Left ventricle myocardium inferior (tissue), 1 donor: ENCODE measurements at regions not wholly inside any gene's neighbourhood (a gene's known extent, or its start where the extent isn't known, plus 50 kb on each side); places are given as distances from the start of the nearest gene placed in this dataset.

ENCODE experiments used
- DNase-seq: peaks from one replicate; pipeline ENCODE4 v3.0.0-alpha.2; 2020
- H3K27ac ChIP-seq: fragments of 200-600 bp; replicated peaks from 2 replicates; pipeline ENCODE4 v1.8.0; 2021
- H3K27me3 ChIP-seq: fragments of 200-600 bp; 2 replicates; pipeline ENCODE4 v1.8.0; 2021; ENCODE audit warnings: low read depth
- H3K36me3 ChIP-seq: fragments of 200-600 bp; 2 replicates; pipeline ENCODE4 v1.8.0; 2021
- H3K4me1 ChIP-seq: fragments of 200-600 bp; 2 replicates; pipeline ENCODE4 v1.8.0; 2021
- H3K4me3 ChIP-seq: fragments of 200-600 bp; 2 replicates; pipeline ENCODE4 v1.8.0; 2021; ENCODE audit warnings: mild to moderate bottlenecking, moderate library complexity
- H3K9me3 ChIP-seq: fragments of 200-600 bp; replicated peaks from 2 replicates; pipeline ENCODE4 v1.8.0; 2021
- intact Hi-C: fragments of 100-400 bp; cut with micrococcal nuclease; formaldehyde crosslinking; loops from one replicate; pipeline ENCODE4 v1.11.0; 2022
- TF ChIP-seq, protein P1 (sequence below): fragments of 200-600 bp; IDR thresholded peaks from 2 replicates; pipeline ENCODE4 v1.8.0; 2021; ENCODE audit warnings: antibody characterized with exemption, mild to moderate bottlenecking, borderline replicate concordance
- donor health status: DM: no; HTN: yes; CAD: no; lungs with severe emphysema.

DNA sequence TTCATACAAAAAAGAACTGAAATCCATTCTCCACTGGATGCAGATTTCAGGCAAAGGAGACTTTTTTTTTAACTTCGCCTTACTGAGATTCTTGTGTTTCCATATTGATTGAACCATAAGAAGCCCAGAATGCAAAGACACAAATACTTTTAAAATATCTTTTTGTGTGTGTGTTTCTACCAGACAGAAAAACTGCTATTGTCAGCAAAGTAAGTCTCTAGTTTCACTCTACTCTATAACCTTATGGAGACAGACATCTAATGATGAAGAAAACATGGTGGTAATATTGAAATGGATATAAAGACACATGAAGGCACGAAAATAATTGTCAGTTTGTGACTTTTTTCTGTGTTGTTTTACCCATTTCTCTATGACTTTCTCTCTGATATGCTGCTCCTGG lies 260.3 kb upstream of the RORB start:
- Histone ChIP-seq H3K4me3 (no peak overlapping the region), H3K36me3 (no peaks in the 10 kb centered on the region), H3K27ac (no peak overlapping the region), H3K27me3 (no peaks in the 10 kb centered on the region), H3K4me1 (no peaks in the 10 kb centered on the region), H3K9me3 (peaks cover 47% of the 10 kb centered on the region)
- TF ChIP-seq, protein P1, sequence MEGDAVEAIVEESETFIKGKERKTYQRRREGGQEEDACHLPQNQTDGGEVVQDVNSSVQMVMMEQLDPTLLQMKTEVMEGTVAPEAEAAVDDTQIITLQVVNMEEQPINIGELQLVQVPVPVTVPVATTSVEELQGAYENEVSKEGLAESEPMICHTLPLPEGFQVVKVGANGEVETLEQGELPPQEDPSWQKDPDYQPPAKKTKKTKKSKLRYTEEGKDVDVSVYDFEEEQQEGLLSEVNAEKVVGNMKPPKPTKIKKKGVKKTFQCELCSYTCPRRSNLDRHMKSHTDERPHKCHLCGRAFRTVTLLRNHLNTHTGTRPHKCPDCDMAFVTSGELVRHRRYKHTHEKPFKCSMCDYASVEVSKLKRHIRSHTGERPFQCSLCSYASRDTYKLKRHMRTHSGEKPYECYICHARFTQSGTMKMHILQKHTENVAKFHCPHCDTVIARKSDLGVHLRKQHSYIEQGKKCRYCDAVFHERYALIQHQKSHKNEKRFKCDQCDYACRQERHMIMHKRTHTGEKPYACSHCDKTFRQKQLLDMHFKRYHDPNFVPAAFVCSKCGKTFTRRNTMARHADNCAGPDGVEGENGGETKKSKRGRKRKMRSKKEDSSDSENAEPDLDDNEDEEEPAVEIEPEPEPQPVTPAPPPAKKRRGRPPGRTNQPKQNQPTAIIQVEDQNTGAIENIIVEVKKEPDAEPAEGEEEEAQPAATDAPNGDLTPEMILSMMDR: no peak
- no peak for DNase-seq
- intact Hi-C loops: no loop called here

DNA sequence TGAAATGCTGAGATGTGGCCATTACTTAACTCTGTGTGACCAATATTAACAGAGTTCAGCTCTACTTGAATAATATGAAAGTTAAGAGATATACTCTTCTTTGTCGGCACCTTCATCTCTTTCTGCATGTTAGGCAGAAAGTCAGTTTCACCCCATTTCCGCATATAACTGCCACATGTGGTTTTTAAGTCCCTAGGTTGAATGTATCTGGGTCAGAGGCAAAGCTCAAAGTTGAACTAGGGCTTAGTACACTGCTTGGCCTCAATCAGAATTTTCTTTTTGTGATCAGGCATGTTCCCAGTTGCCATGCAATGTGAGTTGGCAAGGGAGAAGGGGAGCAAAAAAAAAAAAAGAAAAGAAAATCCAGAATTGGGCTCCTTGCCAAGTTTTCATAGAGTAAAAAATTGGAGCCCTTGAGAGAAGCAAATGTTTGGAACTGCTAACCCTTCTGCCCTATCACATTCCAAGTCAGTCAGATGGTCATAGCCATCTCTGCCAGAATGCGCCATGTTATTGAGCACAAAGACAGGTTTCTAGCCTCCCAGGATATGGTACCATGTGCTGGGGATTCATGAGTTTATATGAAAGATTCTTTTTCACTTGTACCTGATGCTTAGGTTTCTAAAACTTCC lies 251.2 kb upstream of the RORB start:
- no peak for DNase-seq
- TF ChIP-seq, protein P1: no peak
- intact Hi-C loops: no loop called here
- H3K27me3 ChIP-seq: no peaks in the 10 kb centered on the region
- peaks cover 55% of the 10 kb centered on the region for H3K9me3 ChIP-seq
- H3K4me1 ChIP-seq: no peaks in the 10 kb centered on the region
- H3K27ac ChIP-seq: no peak overlapping the region
- no peak overlapping the region for H3K4me3 ChIP-seq
- H3K36me3 ChIP-seq: no peaks in the 10 kb centered on the region

DNA sequence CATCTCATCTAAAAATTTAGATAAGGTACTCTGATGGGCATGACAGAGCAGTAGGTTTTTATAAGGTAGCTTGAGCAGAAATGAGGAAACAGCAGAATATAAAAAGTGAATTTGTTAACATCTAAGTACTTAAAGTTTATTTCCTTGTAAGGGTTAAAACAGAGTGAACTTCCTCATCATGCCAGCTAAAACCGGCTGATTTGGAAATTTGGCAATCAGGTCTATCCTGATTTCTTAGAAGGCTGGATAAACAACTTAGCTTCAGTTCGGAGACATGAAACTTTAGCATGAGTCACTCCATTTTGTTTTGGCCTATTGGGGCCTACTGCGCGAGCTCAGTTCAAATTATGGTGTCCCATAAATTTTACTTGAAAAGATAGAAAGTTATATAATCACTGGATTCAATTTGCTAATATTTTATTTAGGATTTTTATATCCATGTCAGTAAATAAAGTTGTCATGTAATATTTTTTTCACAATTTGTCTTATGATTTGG lies 241.6 kb upstream of the RORB start:
- Histone ChIP-seq H3K27me3 (no peaks in the 10 kb centered on the region), H3K4me3 (no peak overlapping the region), H3K4me1 (no peaks in the 10 kb centered on the region), H3K9me3 (no peaks in the 10 kb centered on the region), H3K36me3 (no peaks in the 10 kb centered on the region), H3K27ac (no peak overlapping the region)
- intact Hi-C loops: no loop called here
- no peak for DNase-seq
- TF ChIP-seq, protein P1: no peak

DNA sequence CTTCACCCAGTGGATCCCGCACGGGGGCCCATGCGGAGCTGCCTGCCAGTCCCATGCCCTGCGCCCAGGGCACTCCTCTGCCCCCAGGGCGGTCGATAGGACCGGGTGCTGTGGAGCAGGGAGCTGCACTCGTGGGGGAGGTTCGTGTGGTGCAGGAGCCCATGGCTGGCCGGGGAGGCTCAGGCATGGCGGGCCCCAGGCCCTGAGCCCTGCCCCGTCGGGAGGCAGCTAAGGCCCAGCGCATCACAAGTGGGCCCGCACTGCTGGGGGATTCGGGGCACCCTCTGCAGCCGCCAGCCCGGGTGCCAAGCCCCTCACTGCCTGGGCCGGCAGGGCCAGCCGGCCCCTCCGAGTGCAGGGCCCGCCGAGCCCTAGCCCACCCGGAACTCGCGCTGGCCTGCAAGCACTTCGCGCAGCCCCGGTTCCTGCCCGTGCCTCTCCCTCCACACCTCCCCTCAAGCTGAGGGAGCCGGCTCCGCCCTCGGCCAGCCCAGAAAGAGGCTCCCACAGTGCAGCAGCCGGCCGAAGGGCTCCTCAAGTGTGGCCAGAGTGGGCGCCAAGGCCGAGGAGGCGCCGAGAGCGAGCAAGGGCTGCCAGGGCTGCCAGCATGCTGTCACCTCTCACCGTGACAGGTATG lies 221.1 kb upstream of the RORB start:
- Histone ChIP-seq H3K36me3 (no peaks in the 10 kb centered on the region), H3K9me3 (no peaks in the 10 kb centered on the region), H3K4me1 (no peaks in the 10 kb centered on the region), H3K27me3 (no peaks in the 10 kb centered on the region), H3K4me3 (no peak overlapping the region), H3K27ac (no peak overlapping the region)
- TF ChIP-seq, protein P1: no peak
- intact Hi-C loops: no loop called here
- DNase-seq: no peak

DNA sequence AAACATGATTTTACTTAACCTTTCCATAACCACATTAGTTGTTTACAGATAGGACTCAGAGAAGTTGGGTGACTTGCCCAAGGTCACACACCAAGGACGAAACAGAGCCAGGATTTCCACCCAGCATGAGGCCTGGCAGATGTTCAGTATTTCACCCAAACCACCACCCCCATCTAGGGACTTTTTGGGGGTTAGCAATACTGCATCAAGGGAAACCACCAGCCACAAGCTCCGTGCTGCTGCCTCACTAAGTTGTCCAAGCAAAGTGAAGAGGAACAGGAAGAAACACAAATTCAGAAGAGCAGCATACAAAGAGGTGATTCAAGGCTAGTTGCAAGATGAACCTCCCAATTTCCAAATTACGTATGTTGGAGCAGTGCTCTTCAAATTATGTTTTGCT lies 219.6 kb upstream of the RORB start:
- H3K27me3 ChIP-seq: no peaks in the 10 kb centered on the region
- no peak for DNase-seq
- no peaks in the 10 kb centered on the region for H3K9me3 ChIP-seq
- no peak overlapping the region for H3K27ac ChIP-seq
- TF ChIP-seq, protein P1: no peak
- H3K4me3 ChIP-seq: no peak overlapping the region
- intact Hi-C loops: no loop called here
- no peaks in the 10 kb centered on the region for H3K4me1 ChIP-seq
- no peaks in the 10 kb centered on the region for H3K36me3 ChIP-seq
